ENCODE measurements at regions not wholly inside any gene's neighbourhood (a gene's known extent, or its start where the extent isn't known, plus 50 kb on each side); places are given as distances from the start of the nearest gene placed in this dataset.
A peak's percentile ranks its signal among the peaks of the same experiment; 100 is the strongest.
"Not testable (repeated sequence)": the region's sequence is repeated elsewhere in the genome, so short reads cannot be mapped to it uniquely, and the experiment has no call there.

DNA sequence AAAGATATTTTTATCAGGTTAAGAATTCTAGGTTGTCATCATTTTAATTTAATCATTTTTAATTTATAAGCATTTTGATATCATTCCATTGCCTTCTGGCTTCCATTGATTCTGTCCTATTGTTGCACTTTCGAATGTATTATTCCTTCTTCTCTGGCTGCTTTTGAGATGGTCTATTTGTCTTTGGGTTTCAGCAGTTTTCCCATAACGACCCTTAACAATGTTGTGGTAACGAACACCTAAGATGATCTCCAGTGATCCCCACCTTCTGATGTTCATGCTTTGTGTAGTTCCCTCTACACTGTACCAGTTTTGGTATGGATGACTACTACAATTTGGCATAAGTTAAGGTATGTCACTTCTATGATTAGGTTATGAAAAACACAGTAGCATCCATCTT is 59.9 kb downstream of the MINAR1 start:
- H3K36me3 Mint-ChIP-seq (ENCODE audit: low read depth): no peaks in the 10 kb centered on the region
- no peaks in the 10 kb centered on the region for H3K4me1 Mint-ChIP-seq (ENCODE audit: low read depth)
- no peak overlapping the region for H3K27ac Mint-ChIP-seq
- peaks cover 3% of the 10 kb centered on the region for H3K27me3 Mint-ChIP-seq (ENCODE audit: low read depth)
- no peak overlapping the region for H3K4me3 Mint-ChIP-seq
- H3K9me3 Mint-ChIP-seq: no peaks in the 10 kb centered on the region

- Mint-ChIP-seq H3K4me1 (ENCODE audit: low read depth) (no peaks in the 10 kb centered on the region), H3K36me3 (ENCODE audit: low read depth) (no peaks in the 10 kb centered on the region), H3K27ac (peak overlapping the region; percentile 13), H3K4me3 (no peak overlapping the region), H3K9me3 (no peaks in the 10 kb centered on the region), H3K27me3 (ENCODE audit: low read depth) (peaks cover 3% of the 10 kb centered on the region)
Observed at GRCh38 chr15:79494384-79494909, 62.3 kb downstream of the MINAR1 start.

- H3K4me3 Mint-ChIP-seq: no peak overlapping the region
- peak overlapping the region; percentile 13 for H3K27ac Mint-ChIP-seq
- H3K4me1 Mint-ChIP-seq (ENCODE audit: low read depth): no peaks in the 10 kb centered on the region
- H3K9me3 Mint-ChIP-seq: no peaks in the 10 kb centered on the region
- peaks cover 3% of the 10 kb centered on the region for H3K27me3 Mint-ChIP-seq (ENCODE audit: low read depth)
- no peaks in the 10 kb centered on the region for H3K36me3 Mint-ChIP-seq (ENCODE audit: low read depth)
Observed at GRCh38 chr15:79494963-79495755, 63.0 kb downstream of the MINAR1 start.

DNA sequence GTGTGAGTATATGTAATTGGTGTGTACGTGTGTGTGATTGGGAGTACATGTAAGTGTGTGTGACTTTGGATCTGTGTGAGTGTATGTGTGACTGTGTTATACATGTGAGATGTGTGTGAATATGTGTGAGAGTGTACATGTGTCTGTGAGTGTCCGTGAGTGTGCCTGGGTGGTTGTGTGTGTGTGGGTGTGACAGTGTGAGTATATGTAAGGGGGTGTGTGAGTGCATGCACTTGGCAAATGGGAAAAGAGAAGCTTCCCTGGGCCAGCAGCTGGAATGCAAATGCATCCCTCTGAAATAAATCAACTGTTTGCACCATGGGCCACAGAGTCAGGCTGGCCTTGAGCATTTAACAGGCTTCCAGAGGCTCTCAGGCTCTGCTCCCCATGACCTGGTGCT is 63.6 kb downstream of the MINAR1 start:
- H3K4me3 Mint-ChIP-seq: no peak overlapping the region
- H3K36me3 Mint-ChIP-seq (ENCODE audit: low read depth): no peaks in the 10 kb centered on the region
- no peaks in the 10 kb centered on the region for H3K9me3 Mint-ChIP-seq
- peaks cover 3% of the 10 kb centered on the region for H3K27me3 Mint-ChIP-seq (ENCODE audit: low read depth)
- no peaks in the 10 kb centered on the region for H3K4me1 Mint-ChIP-seq (ENCODE audit: low read depth)
- H3K27ac Mint-ChIP-seq: no peak overlapping the region

DNA sequence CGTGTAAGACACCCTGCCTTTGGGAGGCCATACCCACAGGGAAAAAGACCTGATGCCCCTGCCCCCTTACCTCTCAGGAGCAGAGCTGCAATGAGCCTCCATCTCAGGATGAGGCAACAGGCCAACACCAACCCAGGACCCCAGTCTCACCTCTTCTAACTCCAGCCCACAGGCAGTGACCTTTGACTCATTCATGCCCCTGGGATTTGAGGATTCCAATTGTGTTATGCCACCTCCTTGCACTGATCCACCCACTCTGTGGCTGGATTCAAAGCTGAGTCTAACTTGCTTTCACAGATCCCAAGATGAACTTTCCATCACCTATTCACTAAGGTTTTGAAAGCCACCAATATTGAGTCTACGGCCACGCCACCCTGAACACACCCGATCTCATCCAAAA is 64.7 kb downstream of the MINAR1 start:
- H3K4me1 Mint-ChIP-seq (ENCODE audit: low read depth): no peaks in the 10 kb centered on the region
- H3K9me3 Mint-ChIP-seq: no peaks in the 10 kb centered on the region
- peaks cover 3% of the 10 kb centered on the region for H3K27me3 Mint-ChIP-seq (ENCODE audit: low read depth)
- no peaks in the 10 kb centered on the region for H3K36me3 Mint-ChIP-seq (ENCODE audit: low read depth)
- no peak overlapping the region for H3K4me3 Mint-ChIP-seq
- no peak overlapping the region for H3K27ac Mint-ChIP-seq

GRCh38 chr15:79501086-79501485 is 69.0 kb downstream of the MINAR1 start:
- Mint-ChIP-seq H3K4me3 (no peak overlapping the region), H3K9me3 (no peaks in the 10 kb centered on the region), H3K36me3 (ENCODE audit: low read depth) (no peaks in the 10 kb centered on the region), H3K27ac (no peak overlapping the region), H3K27me3 (ENCODE audit: low read depth) (no peaks in the 10 kb centered on the region), H3K4me1 (ENCODE audit: low read depth) (no peaks in the 10 kb centered on the region)

- H3K27me3 Mint-ChIP-seq (ENCODE audit: low read depth): no peaks in the 10 kb centered on the region
- H3K4me3 Mint-ChIP-seq: no peak overlapping the region
- no peaks in the 10 kb centered on the region for H3K36me3 Mint-ChIP-seq (ENCODE audit: low read depth)
- H3K9me3 Mint-ChIP-seq: no peaks in the 10 kb centered on the region
- H3K4me1 Mint-ChIP-seq (ENCODE audit: low read depth): no peaks in the 10 kb centered on the region
- H3K27ac Mint-ChIP-seq: no peak overlapping the region
Observed at GRCh38 chr15:79505956-79506355, 73.8 kb downstream of the MINAR1 start.

- H3K4me3 Mint-ChIP-seq; H3K4me1 Mint-ChIP-seq (ENCODE audit: low read depth); H3K27ac Mint-ChIP-seq; H3K36me3 Mint-ChIP-seq (ENCODE audit: low read depth); H3K9me3 Mint-ChIP-seq; H3K27me3 Mint-ChIP-seq (ENCODE audit: low read depth): not testable (repeated sequence)
Observed at GRCh38 chr15:79512844-79513243, 80.7 kb downstream of the MINAR1 start.

DNA sequence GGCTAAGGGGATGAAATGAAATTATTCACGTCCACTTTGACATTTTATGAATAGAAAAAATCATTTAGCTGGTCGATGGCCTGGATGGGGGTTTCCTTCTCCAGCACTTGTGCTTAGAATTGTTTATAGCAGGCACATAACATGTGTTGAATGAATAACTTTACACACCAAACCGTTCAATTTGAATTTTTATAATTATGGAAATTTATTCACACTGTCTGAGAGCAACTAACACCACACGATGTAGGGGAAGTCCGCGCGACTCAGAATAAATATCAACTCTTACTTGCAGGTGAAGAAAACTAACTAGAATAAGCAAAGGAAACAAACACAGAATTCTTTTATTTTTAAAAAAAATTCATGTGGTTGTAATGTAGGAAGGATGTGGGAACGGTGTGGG is 81.3 kb downstream of the MINAR1 start:
- Mint-ChIP-seq H3K9me3 (no peaks in the 10 kb centered on the region), H3K27me3 (ENCODE audit: low read depth) (no peaks in the 10 kb centered on the region), H3K4me3 (no peak overlapping the region), H3K36me3 (ENCODE audit: low read depth) (no peaks in the 10 kb centered on the region), H3K27ac (no peak overlapping the region), H3K4me1 (ENCODE audit: low read depth) (no peaks in the 10 kb centered on the region)

DNA sequence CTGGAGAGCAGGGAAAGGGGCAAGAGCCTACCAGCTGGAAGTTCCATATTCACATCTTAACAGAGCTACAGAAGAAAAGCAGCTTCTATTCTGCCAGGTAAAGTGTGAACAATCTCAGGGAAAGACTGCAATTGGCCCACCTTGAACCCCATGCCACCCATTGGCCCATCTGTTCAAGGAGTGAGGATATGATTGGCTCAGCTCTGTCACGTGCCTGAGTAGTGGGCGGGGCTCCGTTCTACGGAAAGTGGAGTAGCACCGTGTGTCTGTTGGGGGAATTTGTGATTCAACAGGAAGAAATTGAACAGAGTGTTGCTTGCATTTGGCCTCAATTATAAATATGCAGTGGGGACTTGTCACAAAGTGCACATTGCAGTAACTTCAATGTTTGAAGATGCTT is 81.8 kb downstream of the MINAR1 start:
- Mint-ChIP-seq H3K27me3 (ENCODE audit: low read depth) (no peaks in the 10 kb centered on the region), H3K4me3 (no peak overlapping the region), H3K4me1 (ENCODE audit: low read depth) (no peaks in the 10 kb centered on the region), H3K27ac (no peak overlapping the region), H3K9me3 (no peaks in the 10 kb centered on the region), H3K36me3 (ENCODE audit: low read depth) (no peaks in the 10 kb centered on the region)

- no peaks in the 10 kb centered on the region for H3K9me3 Mint-ChIP-seq
- no peak overlapping the region for H3K27ac Mint-ChIP-seq
- H3K4me3 Mint-ChIP-seq: no peak overlapping the region
- no peaks in the 10 kb centered on the region for H3K4me1 Mint-ChIP-seq (ENCODE audit: low read depth)
- H3K36me3 Mint-ChIP-seq (ENCODE audit: low read depth): no peaks in the 10 kb centered on the region
- H3K27me3 Mint-ChIP-seq (ENCODE audit: low read depth): no peaks in the 10 kb centered on the region
Observed at GRCh38 chr15:79515300-79516027, 83.3 kb downstream of the MINAR1 start.

- Mint-ChIP-seq H3K4me1 (ENCODE audit: low read depth) (no peaks in the 10 kb centered on the region), H3K4me3 (no peak overlapping the region), H3K27ac (no peak overlapping the region), H3K9me3 (no peaks in the 10 kb centered on the region), H3K36me3 (ENCODE audit: low read depth) (no peaks in the 10 kb centered on the region), H3K27me3 (ENCODE audit: low read depth) (no peaks in the 10 kb centered on the region)
Observed at GRCh38 chr15:79516155-79516554, 84.0 kb downstream of the MINAR1 start.

DNA sequence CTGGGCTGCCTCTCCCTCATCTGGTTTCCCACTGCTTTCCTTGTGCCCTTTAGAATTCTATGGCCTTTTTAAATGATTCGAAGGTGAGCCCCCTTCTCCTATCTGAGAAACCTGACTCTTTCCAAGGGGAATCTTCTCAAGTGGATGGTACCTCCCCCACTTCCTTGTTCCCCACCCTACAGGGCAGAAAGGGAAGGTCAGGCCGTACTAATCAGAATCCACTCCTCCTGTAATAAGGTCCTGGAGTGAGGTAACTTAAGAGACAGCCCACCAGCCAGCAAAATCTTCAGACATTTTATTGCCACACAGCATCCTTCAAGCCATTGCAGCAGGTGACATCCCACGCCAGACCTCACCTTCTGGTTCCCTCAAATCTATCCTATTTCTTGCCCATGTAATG is 84.5 kb downstream of the MINAR1 start:
- Mint-ChIP-seq H3K36me3 (ENCODE audit: low read depth) (no peaks in the 10 kb centered on the region), H3K4me3 (no peak overlapping the region), H3K27me3 (ENCODE audit: low read depth) (no peaks in the 10 kb centered on the region), H3K4me1 (ENCODE audit: low read depth) (no peaks in the 10 kb centered on the region), H3K9me3 (no peaks in the 10 kb centered on the region), H3K27ac (no peak overlapping the region)

GRCh38 chr15:79519628-79520027 is 87.5 kb downstream of the MINAR1 start:
- H3K9me3 Mint-ChIP-seq: no peaks in the 10 kb centered on the region
- no peak overlapping the region for H3K27ac Mint-ChIP-seq
- no peak overlapping the region for H3K4me3 Mint-ChIP-seq
- H3K4me1 Mint-ChIP-seq (ENCODE audit: low read depth): no peaks in the 10 kb centered on the region
- H3K36me3 Mint-ChIP-seq (ENCODE audit: low read depth): no peaks in the 10 kb centered on the region
- H3K27me3 Mint-ChIP-seq (ENCODE audit: low read depth): no peaks in the 10 kb centered on the region

DNA sequence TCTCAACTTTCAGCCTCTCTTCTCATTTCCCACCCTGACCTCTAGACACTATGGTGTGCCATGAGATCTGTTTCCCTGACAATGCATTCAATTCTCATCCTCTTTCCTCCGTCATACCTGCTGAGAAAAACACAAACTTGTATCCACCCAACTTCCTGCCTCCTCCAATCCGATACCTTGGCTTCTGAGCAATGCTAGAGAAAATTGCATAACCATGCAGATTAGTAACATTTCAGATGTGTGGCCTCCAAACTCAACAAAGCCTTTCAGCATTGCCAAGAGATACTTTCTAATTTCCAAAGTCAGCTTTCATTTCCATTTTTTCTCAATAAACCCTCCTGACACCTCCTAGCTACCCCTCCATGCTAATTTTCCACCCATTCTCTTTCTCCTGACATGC is 88.5 kb downstream of the MINAR1 start:
- H3K27ac Mint-ChIP-seq: no peak overlapping the region
- H3K4me1 Mint-ChIP-seq (ENCODE audit: low read depth): no peaks in the 10 kb centered on the region

More for the DNA sequence above, 88.5 kb downstream of the MINAR1 start:
- no peaks in the 10 kb centered on the region for H3K9me3 Mint-ChIP-seq
- H3K4me3 Mint-ChIP-seq: no peak overlapping the region
- no peaks in the 10 kb centered on the region for H3K36me3 Mint-ChIP-seq (ENCODE audit: low read depth)
- H3K27me3 Mint-ChIP-seq (ENCODE audit: low read depth): no peaks in the 10 kb centered on the region
